CD1c-positive myeloid dendritic cell (primary cell): ENCODE measurements at regions not wholly inside any gene's neighbourhood (a gene's known extent, or its start where the extent isn't known, plus 50 kb on each side); places are given as distances from the start of the nearest gene placed in this dataset.

Source experiments
- DNase-seq: peaks from one replicate; pipeline ENCODE4 v3.0.0-alpha.2; 2016; ENCODE audit errors: extremely low spot score

DNA sequence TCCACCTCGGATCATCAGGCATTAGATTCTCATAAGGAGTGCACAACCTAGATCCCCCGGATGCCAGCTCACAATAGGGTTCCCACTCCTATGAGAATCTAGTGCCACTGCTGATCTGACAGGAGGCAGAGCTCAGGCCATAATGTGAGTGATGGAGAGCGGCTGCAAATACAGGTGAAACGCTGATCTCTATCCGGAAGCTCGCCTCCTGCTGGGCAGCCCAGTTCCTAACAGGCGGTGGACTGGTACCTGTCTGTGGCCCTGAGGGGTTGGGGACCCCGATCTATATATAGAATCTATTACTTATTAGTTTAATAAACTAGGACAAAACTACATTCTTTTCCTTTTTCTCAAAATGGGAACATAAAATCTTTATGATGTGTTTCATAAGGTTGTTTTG, 741.9 kb downstream of the RFPL4B start:
- no peak for DNase-seq

DNA sequence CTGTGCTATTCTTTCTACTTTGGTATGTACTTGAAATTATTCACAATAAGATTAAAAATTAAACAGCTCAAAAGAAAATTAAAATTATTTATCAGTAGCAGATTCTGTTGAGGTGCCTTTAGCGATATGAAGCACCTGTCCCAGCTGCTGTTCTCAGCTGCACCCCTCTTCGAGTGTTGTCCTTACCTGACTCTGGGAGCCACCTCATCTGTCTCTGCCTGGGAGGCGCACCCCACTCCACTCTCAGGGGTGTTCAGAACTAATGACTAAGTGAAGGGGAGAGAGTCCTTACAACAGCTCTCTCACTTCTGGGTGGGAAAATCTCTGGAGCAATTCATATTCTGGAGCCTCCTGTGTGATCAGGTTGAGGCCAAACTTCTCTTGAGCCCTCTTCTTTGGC, 745.7 kb downstream of the RFPL4B start:
- no peak for DNase-seq

DNA sequence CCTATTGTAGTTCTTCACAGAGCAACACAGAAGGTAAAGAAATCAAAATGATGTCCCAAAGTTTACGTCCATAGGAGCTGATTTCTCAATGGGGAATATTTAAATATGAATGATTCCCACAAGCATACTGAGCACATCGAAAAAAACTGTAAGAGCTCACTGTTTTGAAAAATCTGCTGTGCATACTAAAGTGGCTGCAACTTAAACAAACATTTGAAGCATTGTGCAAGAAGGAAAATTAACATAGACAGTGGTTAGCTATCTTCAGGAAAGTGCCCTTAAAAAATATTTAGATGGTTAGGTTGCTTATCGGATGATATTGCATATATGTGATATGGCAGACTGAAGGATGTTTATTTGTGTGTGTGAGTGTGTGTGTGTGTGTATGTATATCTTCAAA, 747.6 kb downstream of the RFPL4B start:
- DNase-seq = no peak

DNA sequence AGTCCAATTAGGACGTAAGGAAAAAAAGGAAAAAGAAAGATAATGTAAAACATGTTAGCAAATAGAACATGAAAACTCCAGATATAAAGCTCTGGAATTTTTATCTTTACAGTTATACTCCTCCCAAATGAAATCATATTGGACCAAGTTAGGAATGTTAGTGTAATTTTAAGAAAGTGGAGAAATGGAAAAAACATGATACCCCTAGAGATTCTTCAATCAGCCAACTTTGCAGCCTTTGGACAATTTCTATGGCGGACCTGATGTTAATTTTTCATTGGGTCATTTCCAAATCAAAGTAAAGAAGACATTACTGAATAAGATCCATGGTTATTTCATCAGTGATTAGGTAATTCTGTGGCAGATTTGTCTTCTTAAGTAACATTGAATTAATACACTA, 748.7 kb downstream of the RFPL4B start:
- no peak for DNase-seq

DNA sequence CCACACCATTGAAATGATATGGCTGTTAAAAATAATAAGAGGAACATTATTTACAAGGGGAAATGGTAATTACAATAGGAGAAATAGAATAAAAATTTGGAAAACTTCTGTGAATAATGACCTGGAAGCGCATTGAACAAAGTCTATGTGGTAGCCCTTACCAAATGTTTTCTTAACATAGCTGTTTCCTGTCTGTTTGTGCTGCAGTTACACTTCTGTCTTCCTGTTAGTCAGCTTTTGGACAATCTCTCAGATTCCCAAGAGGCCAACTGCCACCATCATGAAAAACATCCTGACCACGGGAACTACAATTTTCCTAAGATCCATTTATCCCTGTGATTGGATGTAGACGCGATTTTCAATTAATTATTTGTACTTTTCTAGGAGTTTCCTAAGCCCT, 754.4 kb upstream of the MARCKS start:
- DNase-seq = no peak

DNA sequence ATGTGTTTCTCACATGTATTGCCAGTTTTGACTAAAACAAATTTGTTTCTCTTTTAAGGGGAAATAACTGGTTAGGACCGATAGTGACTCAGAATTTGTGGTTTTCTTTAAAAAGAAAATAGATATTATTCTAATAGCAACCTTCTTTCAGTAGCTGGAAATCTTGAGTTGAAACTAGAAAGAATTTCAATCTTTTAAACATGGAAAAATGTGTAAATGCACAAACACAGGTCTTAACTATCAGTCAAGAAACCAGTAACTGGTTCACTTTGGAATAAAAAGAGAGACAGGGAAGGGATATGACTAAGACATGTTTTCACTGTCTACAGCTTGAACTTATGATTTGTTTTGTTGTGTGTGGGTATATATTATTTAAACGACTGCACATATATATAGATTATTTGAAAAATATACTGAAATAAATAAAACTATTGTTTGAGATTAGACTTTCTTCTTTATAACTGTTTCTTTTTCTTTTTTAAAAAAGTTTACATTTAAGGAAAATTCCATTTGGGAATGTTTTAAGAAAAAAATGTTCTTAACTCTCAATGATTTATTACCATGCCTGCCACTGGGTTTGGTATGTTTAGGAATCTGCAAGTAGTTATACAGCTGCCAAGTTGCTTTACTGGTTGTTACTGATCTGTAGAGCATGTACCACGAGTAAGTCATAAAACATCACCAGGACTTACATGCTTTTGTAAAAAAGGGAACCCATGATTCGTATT, 753.3 kb upstream of the MARCKS start:
- DNase-seq = peak; percentile 4

DNA sequence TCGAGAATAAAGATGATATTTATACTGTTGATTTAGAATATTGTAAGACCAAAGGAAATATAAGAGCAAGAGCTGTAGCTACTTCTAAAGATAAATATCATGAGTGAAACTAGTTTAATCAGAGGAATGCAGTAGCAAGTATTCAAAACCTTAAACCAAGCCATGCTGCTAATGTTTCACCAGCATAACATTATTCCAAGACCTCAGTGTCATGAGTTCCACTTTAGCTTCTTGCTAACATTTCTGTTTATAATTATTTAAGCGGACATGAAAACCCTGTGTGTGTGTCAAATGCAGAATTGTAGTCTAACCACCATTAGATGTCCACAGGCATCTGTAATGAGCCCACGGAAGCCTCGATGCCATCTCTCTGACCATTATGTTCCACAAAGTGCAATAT, 752.6 kb upstream of the MARCKS start:
- DNase-seq = no peak

DNA sequence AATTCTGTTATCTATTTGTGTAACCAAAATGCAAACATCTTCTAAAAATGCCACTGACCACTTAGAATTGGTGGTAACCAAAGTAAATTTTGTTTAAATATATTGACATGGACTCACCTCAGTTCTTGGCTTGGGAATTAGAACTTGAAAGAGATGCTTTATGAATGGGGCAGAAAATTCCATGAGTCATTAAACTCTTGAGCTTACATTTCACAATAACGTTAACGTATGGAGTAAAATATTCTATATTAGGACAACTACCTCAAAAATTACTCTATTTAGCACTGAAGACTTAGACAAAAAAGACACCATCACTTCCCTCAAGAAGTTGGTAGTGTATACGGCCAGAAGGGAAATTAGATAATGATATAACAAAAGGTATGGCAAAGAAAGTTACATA, 752.2 kb upstream of the MARCKS start:
- DNase-seq = no peak

DNA sequence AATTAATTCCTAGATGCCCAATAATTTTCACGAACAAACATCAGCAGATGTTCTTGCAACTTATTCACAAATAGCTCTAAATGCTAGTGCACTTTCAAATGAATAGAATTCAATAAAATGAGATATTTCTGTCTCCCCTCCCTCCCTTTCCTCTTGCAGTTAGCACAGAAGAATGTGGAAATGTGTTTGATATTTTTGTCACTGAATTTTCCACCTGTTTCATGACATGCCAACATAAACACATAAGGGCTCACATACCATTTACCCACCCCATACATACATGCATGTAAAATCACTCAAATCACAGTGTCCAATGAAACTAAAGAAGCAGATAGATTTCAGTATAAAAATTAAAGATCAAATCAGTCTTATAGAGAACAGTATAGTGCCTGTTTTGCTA, 746.9 kb upstream of the MARCKS start:
- DNase-seq = no peak

DNA sequence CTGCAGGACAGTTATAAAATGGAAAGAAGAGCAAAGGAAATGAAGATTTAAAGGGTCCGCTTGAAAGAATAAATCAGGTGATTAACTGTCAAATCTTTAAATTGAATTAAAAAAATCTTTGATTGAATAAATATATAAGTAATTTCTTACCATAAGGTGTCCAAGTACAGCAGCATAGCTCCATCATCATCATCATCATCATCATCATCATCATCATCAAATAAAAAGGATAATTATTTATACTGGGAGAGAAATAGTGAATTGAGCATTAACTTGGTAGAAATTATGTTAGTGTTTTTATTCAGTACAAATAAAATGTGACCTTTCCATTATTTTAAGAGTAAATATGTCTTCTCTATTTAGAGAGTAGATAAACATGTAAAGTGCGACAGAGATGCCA, 745.6 kb upstream of the MARCKS start:
- DNase-seq = no peak

DNA sequence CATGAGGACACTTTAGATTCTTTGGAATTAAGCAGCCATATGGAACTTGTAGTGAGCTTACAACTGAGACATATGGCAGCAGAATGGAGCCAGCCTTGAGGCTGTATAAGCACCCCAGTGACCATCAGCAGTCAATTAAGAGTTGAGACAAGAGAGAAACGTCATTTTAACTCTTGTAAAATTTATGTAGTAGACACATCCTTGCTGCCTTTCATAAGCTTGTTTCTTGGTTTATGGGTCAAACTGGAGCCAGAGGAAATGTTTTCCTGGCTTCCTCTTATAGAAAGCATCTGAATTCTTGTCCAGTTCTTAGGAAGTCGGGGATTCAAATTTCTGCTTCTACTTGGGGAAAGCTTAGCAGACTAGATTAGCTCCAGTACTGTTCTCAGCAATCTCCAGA, 745.1 kb upstream of the MARCKS start:
- DNase-seq = no peak

DNA sequence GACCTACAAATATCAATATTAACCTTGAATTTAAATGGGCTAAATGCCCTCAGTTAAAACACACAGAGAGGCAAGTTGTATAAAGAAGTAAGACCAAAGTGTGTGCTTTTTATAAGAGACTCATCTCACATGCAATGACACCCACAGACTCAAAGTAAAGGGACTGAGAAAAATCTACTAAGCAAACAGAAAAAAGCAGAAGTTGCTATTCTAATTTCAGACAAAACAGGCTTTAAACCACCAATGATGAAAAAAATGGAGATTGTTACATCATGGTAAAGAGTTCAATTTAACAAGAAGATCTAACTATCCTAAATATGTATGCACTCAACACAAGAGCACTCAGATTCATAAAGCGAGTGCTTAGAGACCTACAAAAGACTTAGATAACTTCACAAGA, 741.9 kb upstream of the MARCKS start:
- peak; percentile 30 for DNase-seq

DNA sequence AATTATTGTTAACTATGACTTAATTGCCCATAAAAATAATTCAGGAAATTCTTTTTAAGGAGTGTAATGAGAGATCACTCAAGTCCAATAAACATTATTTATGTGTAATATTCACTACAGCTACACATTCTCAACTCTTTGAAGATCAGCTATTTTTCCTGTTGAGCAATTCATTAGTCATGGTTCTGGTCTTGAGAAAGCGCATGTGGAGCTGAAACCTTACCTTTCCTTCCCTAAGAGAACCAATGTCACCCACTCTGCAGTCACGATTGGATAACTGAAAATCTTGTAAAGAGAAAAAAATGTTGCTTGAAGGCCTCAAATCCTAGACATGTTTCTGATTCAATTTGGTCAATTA, 736.9 kb upstream of the MARCKS start:
- peak; percentile 20 for DNase-seq

DNA sequence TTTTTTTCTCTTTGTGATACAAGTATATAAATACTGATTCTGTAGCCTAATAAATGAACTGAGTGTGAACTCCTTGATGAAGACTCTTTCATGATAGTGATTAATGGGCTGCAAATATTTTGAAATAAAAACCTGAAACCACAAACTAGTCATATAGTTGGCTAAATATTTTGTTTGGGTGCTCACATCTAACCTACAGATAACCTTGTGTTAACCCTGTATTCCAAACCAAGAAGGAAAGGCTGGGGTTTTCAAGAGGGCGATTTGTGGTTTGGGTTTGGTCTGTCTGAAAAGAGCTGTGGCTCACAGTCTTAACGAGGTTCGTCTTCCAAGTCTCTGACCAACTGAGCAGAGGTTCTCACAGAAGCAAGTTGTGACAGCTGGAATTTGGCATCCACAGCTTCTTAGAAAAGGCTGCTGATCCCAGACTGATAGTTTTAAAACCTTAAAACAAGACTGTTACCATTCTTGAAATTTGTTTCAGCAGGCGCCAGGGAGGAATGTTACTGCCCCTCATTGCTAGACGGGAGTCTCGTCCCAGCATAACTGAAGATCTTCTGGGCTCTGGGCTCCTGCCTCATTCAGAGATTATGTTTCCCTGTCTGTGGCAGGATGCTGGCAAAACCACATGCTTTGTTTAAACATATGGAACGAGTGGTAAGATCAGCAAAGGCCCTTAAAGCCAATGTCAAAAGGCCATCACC, 736.4 kb upstream of the MARCKS start:
- DNase-seq = no peak

DNA sequence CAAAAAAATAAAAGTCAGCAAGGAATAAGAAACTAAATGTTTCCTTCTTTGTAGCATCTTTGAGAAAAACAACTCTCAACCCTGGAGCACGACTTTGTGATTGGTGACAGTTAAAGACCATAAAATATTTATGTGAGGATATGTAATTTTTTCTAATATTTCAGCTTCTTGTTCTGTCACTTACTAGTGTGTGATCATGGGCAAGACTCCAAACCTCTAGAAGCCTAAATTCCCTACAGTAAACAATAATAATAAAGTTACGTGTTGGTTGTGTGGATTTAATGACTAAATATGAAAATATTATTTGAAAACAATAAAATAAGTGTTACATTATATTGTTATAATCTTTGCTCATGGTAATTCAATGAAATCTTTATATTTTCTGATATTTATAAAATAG, 735.6 kb upstream of the MARCKS start:
- no peak for DNase-seq

DNA sequence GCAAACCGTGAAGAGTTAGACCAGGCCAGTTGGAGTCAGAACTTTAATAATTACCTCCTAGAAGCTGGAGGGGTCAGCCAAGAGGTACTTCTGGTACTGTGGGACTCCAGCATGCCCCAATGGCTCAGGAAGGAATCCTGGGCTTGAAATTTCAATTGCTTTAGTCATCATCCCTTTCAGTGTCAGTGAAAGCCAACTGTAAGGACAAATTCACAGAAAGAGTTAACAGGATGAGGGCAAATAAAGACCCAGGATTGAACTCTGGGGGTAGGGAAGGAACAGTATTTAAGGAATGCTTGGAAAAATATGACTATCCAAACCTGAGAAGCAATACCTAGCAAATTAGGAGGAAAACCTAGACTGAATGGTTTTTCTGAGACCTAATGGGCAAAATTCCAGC, 735.1 kb upstream of the MARCKS start:
- no peak for DNase-seq

DNA sequence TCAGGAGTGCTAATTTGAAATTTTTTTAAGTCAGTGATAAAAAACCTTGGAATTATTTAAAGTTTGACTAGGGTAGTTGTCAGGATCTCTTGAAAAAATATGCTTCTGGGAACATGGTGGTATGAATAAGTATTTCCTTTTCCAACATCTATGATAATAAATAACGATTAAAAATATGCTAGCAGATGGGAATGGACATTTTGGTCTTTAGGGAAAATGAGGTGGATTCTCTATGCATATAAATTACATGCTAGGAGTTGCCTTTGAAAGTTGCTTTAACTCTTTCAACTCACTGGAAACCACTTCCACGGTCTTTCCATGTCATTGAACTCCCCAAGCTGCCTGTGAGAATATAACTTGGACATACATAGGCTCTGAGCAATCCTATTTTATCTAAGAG, 731.5 kb upstream of the MARCKS start:
- no peak for DNase-seq

DNA sequence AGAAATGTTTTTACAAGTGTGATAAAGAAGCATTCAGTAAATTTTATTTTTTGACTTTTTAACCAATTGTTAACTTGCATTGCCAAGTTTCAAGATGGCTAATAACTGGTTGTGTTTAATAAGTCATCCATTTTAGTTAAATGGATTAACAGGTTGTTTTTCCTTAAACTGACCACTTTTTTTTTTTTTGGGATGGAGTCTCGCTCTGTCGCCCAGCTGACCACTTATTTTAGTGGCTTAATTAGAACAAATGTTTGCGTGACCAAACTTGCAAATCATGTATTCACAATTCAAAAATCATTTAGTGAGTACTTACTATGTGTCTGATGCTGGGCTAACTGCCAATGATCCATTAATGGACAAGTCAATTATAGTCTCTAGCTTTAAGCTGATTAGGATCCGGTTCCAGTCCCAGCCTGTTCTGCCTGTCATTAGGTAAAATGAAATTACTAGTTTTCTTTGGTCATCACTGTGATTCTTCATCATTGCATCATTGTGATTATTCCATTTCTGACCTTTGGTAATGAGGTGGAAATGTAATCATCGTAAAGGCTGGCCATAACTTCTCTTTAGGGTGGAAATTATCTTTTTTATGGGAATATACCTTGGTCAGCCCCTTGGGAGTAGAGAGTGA, 729.2 kb upstream of the MARCKS start:
- DNase-seq = no peak

DNA sequence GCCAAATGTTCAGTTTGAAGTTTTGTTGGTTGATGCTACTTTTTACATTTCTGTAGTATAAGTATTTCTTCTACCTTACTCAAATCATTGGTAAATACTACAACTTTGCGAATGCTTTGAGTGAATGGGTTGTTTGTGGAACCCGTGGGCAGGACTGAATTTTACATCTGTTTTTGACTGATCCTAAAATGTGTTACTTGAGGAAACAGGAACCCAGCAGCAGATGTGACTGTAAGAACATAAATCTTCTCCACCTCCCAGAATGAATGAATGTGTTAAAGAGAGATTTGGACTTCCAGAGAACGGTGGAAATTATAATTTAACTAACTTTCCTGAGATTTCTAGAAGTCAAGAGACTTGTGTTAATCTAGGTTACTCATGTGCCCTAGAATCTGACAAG, 728.5 kb upstream of the MARCKS start:
- no peak for DNase-seq

DNA sequence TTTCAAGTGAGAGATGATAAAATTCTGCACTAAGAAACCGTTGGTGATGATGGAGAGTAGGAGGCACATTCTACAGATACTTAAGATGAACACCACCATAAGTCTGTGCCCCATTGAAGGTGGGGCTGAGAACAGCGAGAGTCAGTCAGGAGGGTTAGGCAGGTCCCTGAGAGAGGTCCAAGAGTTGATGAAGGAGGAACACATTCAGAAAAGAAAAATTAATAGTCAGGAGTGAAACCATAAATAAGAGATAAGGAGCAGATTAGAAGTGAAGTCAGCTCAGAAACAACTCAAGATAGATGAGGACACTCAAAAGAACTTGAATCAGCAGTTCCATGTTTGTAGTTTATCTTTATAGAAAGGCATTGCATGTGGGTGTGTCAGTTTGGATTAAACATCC, 727.2 kb upstream of the MARCKS start:
- DNase-seq = no peak

DNA sequence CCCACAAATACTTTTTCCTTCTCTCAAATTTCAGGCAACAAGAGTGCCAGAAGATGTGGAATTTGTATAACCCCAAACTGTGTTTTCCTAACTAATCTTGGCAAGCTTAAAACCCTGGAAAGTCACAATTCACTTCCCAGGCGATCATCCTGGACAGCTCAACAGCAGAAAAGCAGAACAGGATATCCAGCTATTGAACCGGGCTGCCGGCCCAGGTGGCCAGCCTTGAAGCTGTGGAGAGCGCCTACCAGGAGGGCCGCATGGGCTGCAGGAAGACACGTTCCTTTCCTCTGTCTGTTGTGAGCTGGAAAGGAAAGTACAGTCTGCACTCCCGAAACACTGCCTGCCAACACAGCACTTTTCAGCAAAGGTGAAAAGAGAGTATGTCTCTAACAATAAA, 719.7 kb upstream of the MARCKS start:
- DNase-seq = no peak

DNA sequence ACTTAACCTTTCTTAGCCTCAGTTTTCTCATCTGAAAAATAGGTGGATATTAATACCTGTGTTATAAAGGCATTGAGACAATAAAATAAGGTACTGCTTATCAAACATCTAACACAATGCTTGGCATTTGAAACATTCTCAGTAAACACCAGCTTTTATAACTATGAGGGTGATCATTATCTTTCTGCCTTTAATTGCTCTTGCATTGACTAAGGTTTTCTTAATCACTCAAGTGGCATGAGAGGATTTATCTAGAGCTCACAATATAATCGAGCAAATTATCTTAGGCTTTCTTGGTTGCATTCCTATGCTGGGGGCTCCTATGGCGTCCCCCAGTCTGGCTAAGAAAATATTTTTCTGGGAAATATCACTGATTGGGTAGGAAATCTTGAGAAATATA, 716.4 kb upstream of the MARCKS start:
- no peak for DNase-seq

DNA sequence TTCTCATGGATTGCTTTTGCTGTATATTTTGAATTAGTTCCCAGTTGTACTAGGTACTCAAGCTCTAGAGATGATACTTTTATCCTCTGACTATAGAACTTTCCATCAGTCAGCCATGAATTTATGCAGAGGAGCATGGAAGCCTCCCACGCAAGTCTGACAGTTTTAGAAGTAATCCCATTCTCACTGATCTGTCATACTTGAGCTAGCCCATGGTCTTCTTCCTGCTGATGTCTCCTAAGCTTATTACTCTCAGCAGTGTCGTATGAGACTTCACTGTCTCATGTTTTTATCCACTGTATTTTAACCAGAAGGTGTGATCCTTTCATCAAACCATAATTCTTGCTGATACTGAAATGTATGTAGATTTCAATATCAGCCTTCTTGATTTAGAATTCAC, 715.2 kb upstream of the MARCKS start:
- DNase-seq = no peak
